Upper lobe of left lung (tissue), 4 donors: ENCODE measurements at regions not wholly inside any gene's neighbourhood (a gene's known extent, or its start where the extent isn't known, plus 50 kb on each side); places are given as distances from the start of the nearest gene placed in this dataset.

Experiments
- CTCF ChIP-seq, 6 experiments: fragments of 450-650 bp in 4 of 6; fragments of 200-600 bp in 2 of 6; sonication (generic) in 2 of 6; IDR thresholded peaks; one replicate each; pipeline ENCODE4 v1.5.1; 2016 to 2019; ENCODE audit warnings: antibody characterized with exemption in 6 of 6
- POLR2A ChIP-seq, 4 donors: fragments of 450-650 bp; IDR thresholded peaks; one replicate each; pipeline ENCODE4 v1.5.1; 2016 to 2017; ENCODE audit warnings: antibody characterized with exemption in 4 of 4, mild to moderate bottlenecking in 2 of 4
- POLR2AphosphoS5 ChIP-seq, 2 donors: sonication (generic); formaldehyde crosslinking; IDR thresholded peaks; one replicate each; pipeline ENCODE4 v1.5.1; 2017; ENCODE audit warnings: antibody characterized with exemption in 2 of 2

- TF ChIP-seq POLR2A (IDR thresholded peaks at IDR 0.05) (no peak), CTCF (IDR thresholded peaks at IDR 0.05) (no peak), POLR2AphosphoS5 (IDR thresholded peaks at IDR 0.05) (no peak)
Observed at GRCh38 chr10:43024942-43025700, 51.7 kb upstream of the RET start.
